ENCODE measurements at regions not wholly inside any gene's neighbourhood (a gene's known extent, or its start where the extent isn't known, plus 50 kb on each side); places are given as distances from the start of the nearest gene placed in this dataset.

- no peak for TF ChIP-seq CTCF (IDR thresholded peaks at IDR 0.05; ENCODE audit: extremely low read depth, missing control alignments)
- DNase-seq (ENCODE audit: low spot score) = no peak
These were observed 460.0 kb upstream of the MYT1L start for GRCh38 chr2:2791031-2791430.

- no peak for TF ChIP-seq CTCF (IDR thresholded peaks at IDR 0.05; ENCODE audit: extremely low read depth, missing control alignments)
- DNase-seq (ENCODE audit: low spot score) = no peak
These were observed 457.0 kb upstream of the MYT1L start for GRCh38 chr2:2788076-2788475.

GRCh38 chr2:2787301-2787907 is 456.3 kb upstream of the MYT1L start:
- no peak for DNase-seq (ENCODE audit: low spot score)
- no peak for TF ChIP-seq CTCF (IDR thresholded peaks at IDR 0.05; ENCODE audit: extremely low read depth, missing control alignments)

- DNase-seq (ENCODE audit: low spot score) = no peak
- TF ChIP-seq CTCF (IDR thresholded peaks at IDR 0.05; ENCODE audit: extremely low read depth, missing control alignments) = no peak
These were observed 450.9 kb upstream of the MYT1L start for GRCh38 chr2:2782007-2782406.

GRCh38 chr2:2779727-2780126 is 448.7 kb upstream of the MYT1L start:
- DNase-seq (ENCODE audit: low spot score) = no peak
- TF ChIP-seq CTCF (IDR thresholded peaks at IDR 0.05; ENCODE audit: extremely low read depth, missing control alignments) = no peak

GRCh38 chr2:2777876-2778275 is 446.8 kb upstream of the MYT1L start:
- no peak for DNase-seq (ENCODE audit: low spot score)
- TF ChIP-seq CTCF (IDR thresholded peaks at IDR 0.05; ENCODE audit: extremely low read depth, missing control alignments) = no peak

GRCh38 chr2:2777213-2777612 is 446.1 kb upstream of the MYT1L start:
- no peak for DNase-seq (ENCODE audit: low spot score)
- TF ChIP-seq CTCF (IDR thresholded peaks at IDR 0.05; ENCODE audit: extremely low read depth, missing control alignments) = no peak
